ENCODE measurements at regions not wholly inside any gene's neighbourhood (a gene's known extent, or its start where the extent isn't known, plus 50 kb on each side); places are given as distances from the start of the nearest gene placed in this dataset.

DNA sequence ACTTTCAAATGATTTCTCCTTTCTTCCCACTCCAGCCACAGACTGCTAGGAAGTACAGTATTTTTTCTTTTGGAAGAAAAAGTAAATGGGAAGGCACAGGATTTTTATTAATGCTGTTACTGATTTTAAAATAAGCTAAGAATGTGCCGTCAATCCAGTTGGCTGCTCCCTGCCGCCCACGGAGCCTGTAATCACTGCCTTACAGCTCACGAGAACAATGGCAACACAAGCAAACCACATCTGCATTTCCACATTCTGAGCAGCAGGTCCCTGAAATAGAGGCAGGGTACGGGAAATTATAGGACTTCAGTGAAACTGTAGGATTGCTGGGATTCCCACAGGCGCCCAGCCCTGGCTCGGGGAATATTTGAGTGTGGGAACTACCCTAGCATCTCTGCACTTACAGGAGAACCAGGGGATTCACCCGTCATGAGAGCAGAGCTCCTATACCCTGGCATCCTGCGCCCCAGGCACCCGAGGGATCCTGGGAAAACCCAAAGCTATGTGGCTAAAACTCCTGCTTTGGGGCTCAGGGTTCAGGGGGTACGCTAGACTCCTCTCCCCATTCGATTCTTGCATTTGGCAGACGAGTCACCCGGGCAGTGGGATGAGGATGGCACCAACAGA is 72.9 kb upstream of the TNS3 start:
- Histone ChIP-seq H3K9me3 (ENCODE audit: control insufficient read depth, low read length) (no peaks in the 10 kb centered on the region), H3K4me3 (ENCODE audit: low read length) (no peak overlapping the region), H3K9ac (ENCODE audit: extremely low read depth, low read length, poor library complexity, severe bottlenecking) (no peak overlapping the region), H3K27me3 (ENCODE audit: control insufficient read depth, insufficient read depth, low read length, poor library complexity, severe bottlenecking) (no peaks in the 10 kb centered on the region), H3K4me1 (ENCODE audit: control insufficient read depth, insufficient read depth, low read length) (no peaks in the 10 kb centered on the region), H3K36me3 (ENCODE audit: control insufficient read depth, insufficient read depth, low read length) (no peaks in the 10 kb centered on the region), H3K27ac (ENCODE audit: low read depth, low read length) (no peak overlapping the region)
- Mint-ChIP-seq H3K27me3 (ENCODE audit: insufficient read depth) (no peaks in the 10 kb centered on the region), H3K4me3 (no peak overlapping the region), H3K27ac (no peak overlapping the region), H3K36me3 (ENCODE audit: low read depth) (no peaks in the 10 kb centered on the region), H3K9me3 (no peaks in the 10 kb centered on the region), H3K4me1 (peaks cover 6% of the 10 kb centered on the region)
- 82 to 86% methylated on average over 7 to 14 of the region's 14 CpGs for WGBS, 2 experiments (ENCODE audit: insufficient coverage in 1 of 2, insufficient read length in 1 of 2)
- no peak for DNase-seq
- TF ChIP-seq, protein P1, sequence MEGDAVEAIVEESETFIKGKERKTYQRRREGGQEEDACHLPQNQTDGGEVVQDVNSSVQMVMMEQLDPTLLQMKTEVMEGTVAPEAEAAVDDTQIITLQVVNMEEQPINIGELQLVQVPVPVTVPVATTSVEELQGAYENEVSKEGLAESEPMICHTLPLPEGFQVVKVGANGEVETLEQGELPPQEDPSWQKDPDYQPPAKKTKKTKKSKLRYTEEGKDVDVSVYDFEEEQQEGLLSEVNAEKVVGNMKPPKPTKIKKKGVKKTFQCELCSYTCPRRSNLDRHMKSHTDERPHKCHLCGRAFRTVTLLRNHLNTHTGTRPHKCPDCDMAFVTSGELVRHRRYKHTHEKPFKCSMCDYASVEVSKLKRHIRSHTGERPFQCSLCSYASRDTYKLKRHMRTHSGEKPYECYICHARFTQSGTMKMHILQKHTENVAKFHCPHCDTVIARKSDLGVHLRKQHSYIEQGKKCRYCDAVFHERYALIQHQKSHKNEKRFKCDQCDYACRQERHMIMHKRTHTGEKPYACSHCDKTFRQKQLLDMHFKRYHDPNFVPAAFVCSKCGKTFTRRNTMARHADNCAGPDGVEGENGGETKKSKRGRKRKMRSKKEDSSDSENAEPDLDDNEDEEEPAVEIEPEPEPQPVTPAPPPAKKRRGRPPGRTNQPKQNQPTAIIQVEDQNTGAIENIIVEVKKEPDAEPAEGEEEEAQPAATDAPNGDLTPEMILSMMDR (conservative IDR thresholded peaks at IDR 0.05): no peak

DNA sequence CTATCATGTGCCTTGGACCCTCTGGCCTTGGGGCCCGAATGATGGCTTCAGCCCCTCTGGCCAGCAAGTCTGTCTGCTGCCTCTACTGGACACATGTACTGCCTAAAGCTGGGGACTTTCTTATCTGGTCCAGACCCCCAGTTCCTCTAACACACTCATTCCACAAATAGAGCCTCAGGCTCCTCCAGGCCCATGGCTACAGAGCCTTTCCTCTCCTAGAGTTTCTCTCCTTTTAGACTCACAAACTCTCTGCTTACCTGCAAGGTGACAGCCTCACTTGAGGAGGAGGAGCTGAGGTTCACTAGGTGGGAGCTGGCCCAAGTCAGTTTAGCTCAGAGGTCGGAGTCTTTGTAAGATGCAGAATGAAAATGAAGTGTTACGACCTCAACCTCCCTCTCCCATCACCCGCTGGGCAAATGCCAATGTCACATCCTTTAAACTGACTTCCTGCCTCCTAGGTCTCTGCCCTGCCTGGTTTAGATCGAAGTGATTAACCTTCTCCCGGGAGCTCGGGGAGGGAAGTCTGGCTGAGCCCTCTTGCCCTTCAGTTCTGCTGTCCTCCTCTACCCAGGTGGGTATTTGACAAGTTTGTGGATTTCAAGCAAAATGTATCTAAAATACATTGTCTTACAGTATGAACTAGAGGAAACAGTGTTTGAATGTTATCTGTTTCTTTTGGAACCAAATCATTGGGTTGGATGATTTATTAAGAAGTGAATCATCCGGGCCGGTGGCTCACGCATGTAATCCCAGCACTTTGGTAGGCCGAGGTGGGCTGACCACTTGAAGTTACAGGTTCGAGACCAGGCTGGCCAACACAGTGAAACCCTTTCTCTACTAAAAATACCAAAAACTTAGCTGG is 71.9 kb upstream of the TNS3 start:
- Histone ChIP-seq H3K36me3 (ENCODE audit: control insufficient read depth, insufficient read depth, low read length) (no peaks in the 10 kb centered on the region), H3K9me3 (ENCODE audit: control insufficient read depth, low read length) (no peaks in the 10 kb centered on the region), H3K4me1 (ENCODE audit: control insufficient read depth, insufficient read depth, low read length) (no peaks in the 10 kb centered on the region), H3K27me3 (ENCODE audit: control insufficient read depth, insufficient read depth, low read length, poor library complexity, severe bottlenecking) (no peaks in the 10 kb centered on the region), H3K9ac (ENCODE audit: extremely low read depth, low read length, poor library complexity, severe bottlenecking) (no peak overlapping the region), H3K4me3 (ENCODE audit: low read length) (no peak overlapping the region), H3K27ac (ENCODE audit: low read depth, low read length) (no peak overlapping the region)
- TF ChIP-seq, protein P1 (conservative IDR thresholded peaks at IDR 0.05): peak; percentile 21
- Mint-ChIP-seq H3K27ac (no peak overlapping the region), H3K27me3 (ENCODE audit: insufficient read depth) (no peaks in the 10 kb centered on the region), H3K4me1 (peaks cover 6% of the 10 kb centered on the region), H3K9me3 (no peaks in the 10 kb centered on the region), H3K36me3 (ENCODE audit: low read depth) (no peaks in the 10 kb centered on the region), H3K4me3 (no peak overlapping the region)
- peak; percentile 66 for DNase-seq
- WGBS, 2 experiments (ENCODE audit: insufficient coverage in 1 of 2, insufficient read length in 1 of 2): 78 to 86% methylated on average over 4 to 12 of the region's 12 CpGs

DNA sequence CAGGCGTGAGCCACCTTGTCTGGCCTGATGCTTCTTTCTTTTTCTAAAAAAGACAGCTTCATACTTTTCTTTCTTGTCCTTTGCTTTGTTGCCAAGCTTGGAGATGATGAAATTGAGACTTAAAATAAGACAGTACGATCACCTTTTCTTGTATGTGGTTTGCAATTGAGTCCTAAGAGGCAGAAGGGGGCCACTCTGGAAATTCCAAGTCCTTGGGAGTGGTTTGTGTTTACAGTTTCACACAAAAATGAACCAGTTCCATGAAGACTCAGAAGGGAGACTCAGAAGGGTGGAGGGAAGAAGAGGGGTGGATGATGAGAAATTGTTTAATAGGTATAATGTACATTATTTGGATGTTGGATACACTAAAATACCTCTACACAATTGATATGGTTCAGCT is 70.7 kb upstream of the TNS3 start:
- Mint-ChIP-seq H3K27ac (no peak overlapping the region), H3K27me3 (ENCODE audit: insufficient read depth) (no peaks in the 10 kb centered on the region), H3K9me3 (no peaks in the 10 kb centered on the region), H3K4me3 (no peak overlapping the region), H3K4me1 (peaks cover 8% of the 10 kb centered on the region), H3K36me3 (ENCODE audit: low read depth) (no peaks in the 10 kb centered on the region)
- no peaks in the 10 kb centered on the region for H3K27me3 ChIP-seq (ENCODE audit: control insufficient read depth, insufficient read depth, low read length, poor library complexity, severe bottlenecking)
- DNase-seq: no peak
- H3K4me1 ChIP-seq (ENCODE audit: control insufficient read depth, insufficient read depth, low read length): no peaks in the 10 kb centered on the region
- H3K9ac ChIP-seq (ENCODE audit: extremely low read depth, low read length, poor library complexity, severe bottlenecking): no peak overlapping the region
- no peaks in the 10 kb centered on the region for H3K36me3 ChIP-seq (ENCODE audit: control insufficient read depth, insufficient read depth, low read length)
- no peaks in the 10 kb centered on the region for H3K9me3 ChIP-seq (ENCODE audit: control insufficient read depth, low read length)
- H3K27ac ChIP-seq (ENCODE audit: low read depth, low read length): no peak overlapping the region
- 82 to 95% methylated on average over 2 of the region's 2 CpGs for WGBS, 2 experiments (ENCODE audit: insufficient coverage in 1 of 2, insufficient read length in 1 of 2)
- H3K4me3 ChIP-seq (ENCODE audit: low read length): no peak overlapping the region
- TF ChIP-seq, protein P1 (conservative IDR thresholded peaks at IDR 0.05): no peak

Measured in endodermal cell (in vitro differentiated cells).